IMR-90 (cell line): ENCODE measurements at regions not wholly inside any gene's neighbourhood (a gene's known extent, or its start where the extent isn't known, plus 50 kb on each side); places are given as distances from the start of the nearest gene placed in this dataset.

Source experiments
- ATAC-seq: fragments of 200-7000 bp; cut with Tn5 transposase; 2 replicates; pipeline ENCODE4 v1.9.1; 2020; ENCODE audit warnings: low read depth, mild to moderate bottlenecking, moderate library complexity
- BruUV-seq: library from RNA; stranded (reverse); fragments of 400-500 nt; replicated peaks from 2 replicates; lab custom pipeline; 2021; lab: Mats Ljungman, UMichigan
- CTCF ChIA-PET: fragments of 300-600 bp; formaldehyde crosslinking; extraction: SDS; loops from one replicate; lab custom pipeline; 2021; ENCODE audit warnings: antibody characterized with exemption; lab: Yijun Ruan, JAX
- POLR2A ChIA-PET: fragments of 300-600 bp; sonication (Branson Sonifier 250); formaldehyde crosslinking; loops from one replicate; lab custom pipeline; 2022; ENCODE audit warnings: antibody characterized with exemption; ENCODE audit not compliant: unreplicated experiment; lab: Charles Lee
- DNase-seq: peaks from one replicate; pipeline ENCODE4 v3.0.0; 2013
- H2AFZ ChIP-seq: replicated peaks from 2 replicates; pipeline ENCODE3; 2013; ENCODE audit warnings: low read length, mild to moderate bottlenecking; ENCODE audit not compliant: poor library complexity
- H2AK5ac ChIP-seq: 2 replicates; pipeline ENCODE4 v1.6.1; 2013; ENCODE audit warnings: low read depth, low read length, inconsistent platforms
- H2AK9ac ChIP-seq: replicated peaks from 2 replicates; pipeline ENCODE3; 2013; ENCODE audit warnings: mild to moderate bottlenecking, low read depth, low read length, moderate library complexity; ENCODE audit not compliant: poor library complexity
- H2BK120ac ChIP-seq: 2 replicates; pipeline ENCODE4 v1.6.1; 2013; ENCODE audit warnings: low read depth, low read length, inconsistent platforms
- H2BK15ac ChIP-seq: 3 replicates; pipeline ENCODE4 v1.6.1; 2013; ENCODE audit warnings: low read depth, low read length, inconsistent platforms
- H2BK20ac ChIP-seq: 2 replicates; pipeline ENCODE4 v1.6.1; 2013; ENCODE audit warnings: low read depth, mild to moderate bottlenecking, inconsistent platforms, low read length, moderate library complexity
- H2BK5ac ChIP-seq: 2 replicates; pipeline ENCODE4 v1.6.1; 2013; ENCODE audit warnings: mild to moderate bottlenecking, low read depth, low read length, inconsistent platforms; ENCODE audit not compliant: poor library complexity, severe bottlenecking
- H3K14ac ChIP-seq: replicated peaks from 2 replicates; pipeline ENCODE4 v1.6.1; 2013; ENCODE audit warnings: low read depth, low read length, inconsistent platforms
- H3K18ac ChIP-seq: 2 replicates; pipeline ENCODE4 v1.6.1; 2013; ENCODE audit warnings: low read depth, low read length, control low read depth
- H3K23ac ChIP-seq: 2 replicates; pipeline ENCODE4 v1.6.1; 2013; ENCODE audit warnings: low read depth, low read length, inconsistent platforms
- H3K27ac ChIP-seq: 2 replicates; pipeline ENCODE4 v1.5.1; 2013; ENCODE audit warnings: mild to moderate bottlenecking, control low read depth, low read length; ENCODE audit not compliant: insufficient read depth
- H3K27me3 ChIP-seq: 2 replicates; pipeline ENCODE4 v1.6.1; 2013; ENCODE audit warnings: low read length; ENCODE audit not compliant: control insufficient read depth, insufficient read depth
- H3K36me3 ChIP-seq: 2 replicates; pipeline ENCODE4 v1.6.1; 2013; ENCODE audit warnings: low read length, mixed read lengths; ENCODE audit not compliant: control insufficient read depth, insufficient read depth
- H3K4ac ChIP-seq: 2 replicates; pipeline ENCODE4 v1.6.1; 2013; ENCODE audit warnings: low read depth, low read length, inconsistent platforms
- H3K4me1 ChIP-seq: 2 replicates; pipeline ENCODE4 v1.6.1; 2013; ENCODE audit warnings: low read length, mixed read lengths; ENCODE audit not compliant: control insufficient read depth, insufficient read depth
- H3K4me2 ChIP-seq: 2 replicates; pipeline ENCODE4 v1.6.1; 2013; ENCODE audit warnings: low read depth, mild to moderate bottlenecking, control low read depth, low read length, moderate library complexity
- H3K4me3 ChIP-seq: 2 replicates; pipeline ENCODE4 v1.5.1; 2013; ENCODE audit warnings: low read depth, mild to moderate bottlenecking, control low read depth, low read length, moderate library complexity; ENCODE audit not compliant: insufficient read depth
- H3K56ac ChIP-seq: 2 replicates; pipeline ENCODE4 v1.6.1; 2013; ENCODE audit warnings: low read length, inconsistent platforms; ENCODE audit not compliant: insufficient read depth; ENCODE audit errors: extremely low read depth
- H3K79me1 ChIP-seq, 2 experiments: 2 replicates each; pipeline ENCODE4 v1.6.1; 2013; ENCODE audit warnings: low read length in 2 of 2, inconsistent platforms in 1 of 2, low read depth in 1 of 2
- H3K9ac ChIP-seq: 2 replicates; pipeline ENCODE4 v1.6.1; 2013; ENCODE audit warnings: low read depth, low read length, control low read depth
- H3K9me1 ChIP-seq: 2 replicates; pipeline ENCODE4 v1.6.1; 2013; ENCODE audit warnings: low read length, inconsistent platforms; ENCODE audit not compliant: insufficient read depth
- H3K9me3 ChIP-seq: 2 replicates; pipeline ENCODE4 v1.6.1; 2013; ENCODE audit warnings: low read length; ENCODE audit not compliant: control insufficient read depth, insufficient read depth
- H4K20me1 ChIP-seq: 2 replicates; pipeline ENCODE4 v1.6.1; 2013; ENCODE audit warnings: low read length, inconsistent platforms; ENCODE audit not compliant: insufficient read depth
- H4K5ac ChIP-seq: 2 replicates; pipeline ENCODE4 v1.6.1; 2013; ENCODE audit warnings: mild to moderate bottlenecking, low read depth, low read length, control low read depth
- H4K8ac ChIP-seq, 2 experiments: 2 replicates each; pipeline ENCODE4 v1.6.1; 2013; ENCODE audit warnings: low read depth in 2 of 2, low read length in 2 of 2, control low read depth in 1 of 2, inconsistent platforms in 1 of 2
- H4K91ac ChIP-seq: 2 replicates; pipeline ENCODE4 v1.6.1; 2013; ENCODE audit warnings: low read depth, low read length, inconsistent platforms; ENCODE audit not compliant: insufficient read depth
- BHLHE40 ChIP-seq: fragments of 150-350 bp; IDR thresholded peaks from 2 replicates; pipeline ENCODE4 v1.6.1; 2016; ENCODE audit warnings: mild to moderate bottlenecking, low read depth, low read length
- CEBPB ChIP-seq: IDR thresholded peaks from 2 replicates; pipeline ENCODE4 v1.6.1; 2012; ENCODE audit warnings: low read depth, low read length, improper control_type of control experiment
- FOS ChIP-seq: fragments of 150-350 bp; IDR thresholded peaks from 2 replicates; pipeline ENCODE4 v1.6.1; 2016; ENCODE audit warnings: low read depth, low read length
- MAFK ChIP-seq: IDR thresholded peaks from 2 replicates; pipeline ENCODE4 v1.6.1; 2012; ENCODE audit warnings: low read depth, low read length, improper control_type of control experiment
- MAZ ChIP-seq: IDR thresholded peaks from 2 replicates; pipeline ENCODE4 v1.6.1; 2012; ENCODE audit warnings: low read depth, mild to moderate bottlenecking, low read length, improper control_type of control experiment, moderate library complexity, borderline replicate concordance
- NFE2L2 ChIP-seq: fragments of 150-350 bp; IDR thresholded peaks from 2 replicates; pipeline ENCODE4 v1.6.1; 2016; ENCODE audit warnings: low read depth, mild to moderate bottlenecking, low read length
- RAD21 ChIP-seq: IDR thresholded peaks from 2 replicates; pipeline ENCODE4 v1.6.1; 2012; ENCODE audit warnings: low read length, improper control_type of control experiment
- RCOR1 ChIP-seq: IDR thresholded peaks from 2 replicates; pipeline ENCODE4 v1.6.1; 2012; ENCODE audit warnings: mild to moderate bottlenecking, low read length, improper control_type of control experiment; ENCODE audit not compliant: insufficient replicate concordance
- RFX5 ChIP-seq: IDR thresholded peaks from 2 replicates; pipeline ENCODE4 v1.8.0; 2012; ENCODE audit warnings: low read depth, mild to moderate bottlenecking, low read length, moderate library complexity
- SMC3 ChIP-seq: fragments of 150-350 bp; IDR thresholded peaks from 2 replicates; pipeline ENCODE4 v1.6.1; 2016; ENCODE audit warnings: low read depth, mild to moderate bottlenecking, antibody characterized with exemption, low read length, moderate library complexity
- WGBS, 2 experiments: methylation state at CpG; one replicate each; pipeline versions ENCODE4 v1.1.5 to v1.1.7; 2013; ENCODE audit warnings: missing lambda C conversion rate in 2 of 2; ENCODE audit not compliant: insufficient read length in 1 of 2; ENCODE audit errors: extremely low coverage in 2 of 2; 5-methylcytosine and 5-hydroxymethylcytosine counted together
- dilution Hi-C: fragments of 300-500 bp; cut with HindIII; formaldehyde crosslinking; loops from one replicate; pipeline ENCODE4 v1.14.3; 2018; ENCODE audit warnings: low sequenced_read_pairs; ENCODE audit not compliant: unreplicated experiment
- in situ Hi-C: fragments of 300-500 bp; cut with MboI; formaldehyde crosslinking; loops from 3 replicates; pipeline ENCODE4 v1.14.3; 2019; ENCODE audit warnings: low sequenced_read_pairs, inconsistent platforms, mixed read lengths
- intact Hi-C: fragments of 100-400 bp; cut with micrococcal nuclease; formaldehyde crosslinking; loops from 2 replicates; pipeline ENCODE4 v1.10.0; 2022
- TF ChIP-seq, protein P1 (sequence below): fragments of 150-350 bp; IDR thresholded peaks from 2 replicates; pipeline ENCODE4 v1.6.1; 2016; ENCODE audit warnings: low read depth, mild to moderate bottlenecking, low read length, moderate library complexity, borderline replicate concordance

DNA sequence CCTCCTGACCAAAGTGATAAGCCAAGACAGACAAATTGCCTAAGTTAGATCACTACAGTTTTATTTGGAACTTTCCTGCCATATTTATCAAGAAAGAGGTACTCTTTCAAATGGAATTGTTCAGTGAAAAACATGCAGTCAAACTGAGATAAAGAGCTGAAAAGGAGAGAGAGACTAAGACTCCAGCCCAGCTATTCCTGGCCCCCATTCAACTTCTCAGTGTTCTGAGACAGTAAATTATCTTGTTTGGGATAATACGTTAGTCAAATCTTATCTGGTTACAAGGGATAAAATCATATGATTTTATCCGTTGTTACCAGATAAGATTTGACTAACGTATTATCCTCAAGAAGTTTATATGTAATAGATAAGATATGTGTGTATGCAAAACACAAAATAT is 67.6 kb upstream of the CMC1 start:
- Histone ChIP-seq H3K18ac (no peak overlapping the region), H2BK15ac (no peak overlapping the region), H3K36me3 (no peaks in the 10 kb centered on the region), H3K9me3 (no peaks in the 10 kb centered on the region), H4K91ac (no peak overlapping the region), H3K4me3 (no peak overlapping the region), H3K9me1 (no peaks in the 10 kb centered on the region), H2BK120ac (no peak overlapping the region), H3K56ac (no peak overlapping the region), H2AK9ac (no peak overlapping the region), H3K9ac (no peak overlapping the region), H2BK20ac (no peak overlapping the region), H3K4ac (no peak overlapping the region), H4K8ac (no peak overlapping the region), H3K4me1 (no peaks in the 10 kb centered on the region), H3K27ac (no peak overlapping the region), H3K27me3 (no peaks in the 10 kb centered on the region), H4K5ac (no peak overlapping the region), H2AFZ (no peak overlapping the region), H2BK5ac (no peak overlapping the region), H2AK5ac (no peak overlapping the region), H3K4me2 (no peak overlapping the region), H3K79me1 (no peaks in the 10 kb centered on the region), H3K14ac (no peak overlapping the region), H3K23ac (no peak overlapping the region), H4K20me1 (no peaks in the 10 kb centered on the region)
- dilution Hi-C loops (no loop called here), intact Hi-C loops (no loop called here), in situ Hi-C loops (no loop called here)
- ATAC-seq: no peak
- POLR2A ChIA-PET: no interaction called here
- CTCF ChIA-PET: no interaction called here
- TF ChIP-seq NFE2L2 (no peak), SMC3 (no peak), BHLHE40 (no peak), MAFK (no peak), RAD21 (no peak), CEBPB (no peak), RCOR1 (no peak), FOS (no peak), MAZ (no peak), RFX5 (no peak)
- TF ChIP-seq, protein P1, sequence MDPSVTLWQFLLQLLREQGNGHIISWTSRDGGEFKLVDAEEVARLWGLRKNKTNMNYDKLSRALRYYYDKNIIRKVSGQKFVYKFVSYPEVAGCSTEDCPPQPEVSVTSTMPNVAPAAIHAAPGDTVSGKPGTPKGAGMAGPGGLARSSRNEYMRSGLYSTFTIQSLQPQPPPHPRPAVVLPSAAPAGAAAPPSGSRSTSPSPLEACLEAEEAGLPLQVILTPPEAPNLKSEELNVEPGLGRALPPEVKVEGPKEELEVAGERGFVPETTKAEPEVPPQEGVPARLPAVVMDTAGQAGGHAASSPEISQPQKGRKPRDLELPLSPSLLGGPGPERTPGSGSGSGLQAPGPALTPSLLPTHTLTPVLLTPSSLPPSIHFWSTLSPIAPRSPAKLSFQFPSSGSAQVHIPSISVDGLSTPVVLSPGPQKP: no peak
- DNase-seq: no peak
- BruUV-seq: no TSS peak
- WGBS, 2 experiments: no CpG with 5 or more reads among the region's 3 CpGs
